ENCODE measurements at regions not wholly inside any gene's neighbourhood (a gene's known extent, or its start where the extent isn't known, plus 50 kb on each side); places are given as distances from the start of the nearest gene placed in this dataset.

GRCh38 chr13:80577926-80578670 is 237.2 kb upstream of the SPRY2 start:
- no peaks in the 10 kb centered on the region for H3K4me1 ChIP-seq (ENCODE audit: control insufficient read depth in 1 of 2, insufficient read depth in 2 of 2, low read length in 2 of 2)
- H3K4me3 ChIP-seq (replicated peaks in 1 of 3; ENCODE audit: low read depth in 2 of 3, low read length in 3 of 3) = no peak overlapping the region
- H3K27ac ChIP-seq (ENCODE audit: low read depth in 1 of 2, low read length in 2 of 2) = no peak overlapping the region
- no peak overlapping the region for H3K9ac ChIP-seq (ENCODE audit: insufficient read depth, low read length, poor library complexity, severe bottlenecking)
- no peak for DNase-seq
- H3K4me2 ChIP-seq (replicated peaks; ENCODE audit: extremely low read depth, low read length, poor library complexity, severe bottlenecking) = no peak overlapping the region
- H2AFZ ChIP-seq (ENCODE audit: insufficient read depth, low read depth, low read length, poor library complexity, severe bottlenecking) = no peak overlapping the region
- Mint-ChIP-seq H3K27ac (no peak overlapping the region), H3K4me1 (no peaks in the 10 kb centered on the region), H3K9me3 (peaks cover 2 to 19% (median 10%) of the 10 kb centered on the region in 7 donors), H3K4me3 (no peak overlapping the region), H3K36me3 (no peaks in the 10 kb centered on the region), H3K27me3 (ENCODE audit: low read depth in 3 of 3) (no peaks in the 10 kb centered on the region)
- TF ChIP-seq CTCF (IDR thresholded peaks at IDR 0.05) = no peak
- no peaks in the 10 kb centered on the region for H3K36me3 ChIP-seq (replicated peaks in 1 of 2; ENCODE audit: control insufficient read depth in 1 of 2, insufficient read depth in 2 of 2, low read length in 2 of 2)
- WGBS (ENCODE audit: insufficient coverage) = 81% methylated on average over 6 of the region's 10 CpGs
- no peaks in the 10 kb centered on the region for H3K79me2 ChIP-seq (ENCODE audit: insufficient read depth, low read length)
- H3K9me3 ChIP-seq (replicated peaks in 1 of 2; ENCODE audit: control insufficient read depth in 1 of 2, insufficient read depth in 1 of 2, low read length in 2 of 2) = peaks cover 0 to 9% of the 10 kb centered on the region in 2 donors
- intact Hi-C loops (cut with micrococcal nuclease) = no loop called here
- H3K27me3 ChIP-seq (ENCODE audit: control insufficient read depth in 2 of 2, insufficient read depth in 2 of 2, low read length in 2 of 2) = no peaks in the 10 kb centered on the region
- H4K20me1 ChIP-seq (ENCODE audit: insufficient read depth, low read length) = no peaks in the 10 kb centered on the region

GRCh38 chr13:80577285-80577684 is 236.4 kb upstream of the SPRY2 start:
- Histone ChIP-seq H2AFZ (ENCODE audit: insufficient read depth, low read depth, low read length, poor library complexity, severe bottlenecking) (no peak overlapping the region), H3K9ac (ENCODE audit: insufficient read depth, low read length, poor library complexity, severe bottlenecking) (no peak overlapping the region), H3K9me3 (replicated peaks in 1 of 2; ENCODE audit: control insufficient read depth in 1 of 2, insufficient read depth in 1 of 2, low read length in 2 of 2) (peaks cover 0 to 9% of the 10 kb centered on the region in 2 donors), H3K36me3 (replicated peaks in 1 of 2; ENCODE audit: control insufficient read depth in 1 of 2, insufficient read depth in 2 of 2, low read length in 2 of 2) (no peaks in the 10 kb centered on the region), H4K20me1 (ENCODE audit: insufficient read depth, low read length) (no peaks in the 10 kb centered on the region), H3K4me1 (ENCODE audit: control insufficient read depth in 1 of 2, insufficient read depth in 2 of 2, low read length in 2 of 2) (no peaks in the 10 kb centered on the region), H3K79me2 (ENCODE audit: insufficient read depth, low read length) (no peaks in the 10 kb centered on the region), H3K27me3 (ENCODE audit: control insufficient read depth in 2 of 2, insufficient read depth in 2 of 2, low read length in 2 of 2) (no peaks in the 10 kb centered on the region), H3K4me3 (replicated peaks in 1 of 3; ENCODE audit: low read depth in 2 of 3, low read length in 3 of 3) (no peak overlapping the region), H3K4me2 (replicated peaks; ENCODE audit: extremely low read depth, low read length, poor library complexity, severe bottlenecking) (no peak overlapping the region), H3K27ac (ENCODE audit: low read depth in 1 of 2, low read length in 2 of 2) (no peak overlapping the region)
- peaks cover 2 to 17% (median 10%) of the 10 kb centered on the region in 7 donors for H3K9me3 Mint-ChIP-seq
- intact Hi-C loops (cut with micrococcal nuclease) = no loop called here
- no peak overlapping the region for H3K27ac Mint-ChIP-seq
- TF ChIP-seq CTCF (IDR thresholded peaks at IDR 0.05) = no peak
- H3K4me3 Mint-ChIP-seq = no peak overlapping the region
- no peaks in the 10 kb centered on the region for H3K4me1 Mint-ChIP-seq
- H3K27me3 Mint-ChIP-seq (ENCODE audit: low read depth in 3 of 3) = no peaks in the 10 kb centered on the region
- DNase-seq = no peak
- 54% methylated on average over 5 of the region's 5 CpGs for WGBS (ENCODE audit: insufficient coverage)
- no peaks in the 10 kb centered on the region for H3K36me3 Mint-ChIP-seq

Measured in CD14-positive monocyte (primary cell).